Right lobe of liver (tissue), 4 donors: ENCODE measurements at regions not wholly inside any gene's neighbourhood (a gene's known extent, or its start where the extent isn't known, plus 50 kb on each side); places are given as distances from the start of the nearest gene placed in this dataset.

Experiments
- POLR2A ChIP-seq: fragments of 450-650 bp; IDR thresholded peaks from one replicate; pipeline ENCODE4 v1.6.1; 2017; ENCODE audit warnings: antibody characterized with exemption, mild to moderate bottlenecking
- TF ChIP-seq, protein P1 (sequence below), 4 donors: fragments of 200-600 bp in 3 of 4; fragments of 450-650 bp in 1 of 4; IDR thresholded peaks; one replicate each; pipeline versions ENCODE4 v1.5.1 to v1.8.0; 2016 to 2022; ENCODE audit warnings: antibody characterized with exemption in 4 of 4, mild to moderate bottlenecking in 2 of 4
- donor health status: DM: no; HTN: no; CAD: no.
- donor health status: DM: no; HTN: no; CAD: no.
- donor health status: DM: no; HTN: yes; CAD: no.

- TF ChIP-seq, protein P1, sequence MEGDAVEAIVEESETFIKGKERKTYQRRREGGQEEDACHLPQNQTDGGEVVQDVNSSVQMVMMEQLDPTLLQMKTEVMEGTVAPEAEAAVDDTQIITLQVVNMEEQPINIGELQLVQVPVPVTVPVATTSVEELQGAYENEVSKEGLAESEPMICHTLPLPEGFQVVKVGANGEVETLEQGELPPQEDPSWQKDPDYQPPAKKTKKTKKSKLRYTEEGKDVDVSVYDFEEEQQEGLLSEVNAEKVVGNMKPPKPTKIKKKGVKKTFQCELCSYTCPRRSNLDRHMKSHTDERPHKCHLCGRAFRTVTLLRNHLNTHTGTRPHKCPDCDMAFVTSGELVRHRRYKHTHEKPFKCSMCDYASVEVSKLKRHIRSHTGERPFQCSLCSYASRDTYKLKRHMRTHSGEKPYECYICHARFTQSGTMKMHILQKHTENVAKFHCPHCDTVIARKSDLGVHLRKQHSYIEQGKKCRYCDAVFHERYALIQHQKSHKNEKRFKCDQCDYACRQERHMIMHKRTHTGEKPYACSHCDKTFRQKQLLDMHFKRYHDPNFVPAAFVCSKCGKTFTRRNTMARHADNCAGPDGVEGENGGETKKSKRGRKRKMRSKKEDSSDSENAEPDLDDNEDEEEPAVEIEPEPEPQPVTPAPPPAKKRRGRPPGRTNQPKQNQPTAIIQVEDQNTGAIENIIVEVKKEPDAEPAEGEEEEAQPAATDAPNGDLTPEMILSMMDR (IDR thresholded peaks at IDR 0.05), result no peak
- no peak for TF ChIP-seq POLR2A
Observed at GRCh38 chr15:87243474-87243873, 1013.1 kb downstream of the NTRK3 start.
